K562 (cell line): ENCODE measurements at regions not wholly inside any gene's neighbourhood (a gene's known extent, or its start where the extent isn't known, plus 50 kb on each side); places are given as distances from the start of the nearest gene placed in this dataset.

ENCODE experiments used
- E2F3 ChIP-seq: fragments of 250-450 bp; sonication (Bioruptor Pico); IDR thresholded peaks from 2 replicates; pipeline ENCODE4 v1.4.0; 2020; ENCODE audit warnings: mild to moderate bottlenecking
- EP300 ChIP-seq: IDR thresholded peaks from 2 replicates; pipeline ENCODE4 v1.6.1; 2012; ENCODE audit warnings: low read length, improper control_type of control experiment
- HDAC1 ChIP-seq, 2 experiments: fragments of 450-650 bp; IDR thresholded peaks; 2 replicates each; pipeline ENCODE4 v1.6.1; 2016 to 2017; ENCODE audit warnings: inconsistent platforms in 1 of 2, mild to moderate bottlenecking in 1 of 2, moderate library complexity in 1 of 2
- HLTF ChIP-seq: fragments of 450-650 bp; IDR thresholded peaks from 2 replicates; pipeline ENCODE4 v1.6.1; 2016
- NFE2 ChIP-seq: IDR thresholded peaks from 2 replicates; pipeline ENCODE4 v1.6.1; 2014; ENCODE audit warnings: antibody characterized with exemption, low read depth
- NFIX ChIP-seq: fragments of 250-450 bp; sonication (Bioruptor Pico); IDR thresholded peaks from 2 replicates; pipeline ENCODE4 v1.4.0; 2020; ENCODE audit warnings: low read depth, mild to moderate bottlenecking, moderate library complexity
- NR4A1 ChIP-seq, 2 experiments: fragments of 250-450 bp in 1 of 2; fragments of 450-650 bp in 1 of 2; sonication (Bioruptor Pico) in 1 of 2; IDR thresholded peaks; 2 replicates each; pipeline versions ENCODE4 v1.4.0 to v1.6.1; 2016 to 2020; ENCODE audit warnings: mild to moderate bottlenecking in 2 of 2, missing compliant biosample characterization in 1 of 2, missing genetic modification characterization in 1 of 2, moderate library complexity in 1 of 2
- POLR2AphosphoS5 ChIP-seq: IDR thresholded peaks from 2 replicates; pipeline ENCODE4 v1.6.1; 2011; ENCODE audit warnings: mild to moderate bottlenecking, low read depth, low read length, moderate library complexity; ENCODE audit not compliant: control insufficient read depth, insufficient read depth
- SMC3 ChIP-seq: conservative IDR thresholded peaks from 2 replicates; pipeline ENCODE4 v1.6.1; 2011; ENCODE audit warnings: low read depth, low read length, improper control_type of control experiment; ENCODE audit not compliant: insufficient read depth
- TCFL5 ChIP-seq: fragments of 250-450 bp; sonication (Bioruptor Pico); conservative IDR thresholded peaks from 2 replicates; pipeline ENCODE4 v1.6.1; 2021; ENCODE audit warnings: mild to moderate bottlenecking, moderate library complexity, matching md5 sums
- ZNF174 ChIP-seq: fragments of 250-450 bp; sonication (Bioruptor Pico); IDR thresholded peaks from 2 replicates; pipeline ENCODE4 v1.4.0; 2020; ENCODE audit warnings: mild to moderate bottlenecking
- TF ChIP-seq, protein P1 (sequence below), 2 experiments: fragments of 450-650 bp in 1 of 2; sonication (generic) in 1 of 2; formaldehyde crosslinking in 1 of 2; IDR thresholded peaks in 1 of 2; conservative IDR thresholded peaks in 1 of 2; 2 replicates each; pipeline versions ENCODE4 v1.6.1 to v1.8.1; 2016 to 2023; ENCODE audit warnings: mild to moderate bottlenecking in 2 of 2, moderate library complexity in 2 of 2, inconsistent platforms in 1 of 2, missing genetic modification reagents in 1 of 2
- TF ChIP-seq, protein P2 (sequence below): fragments of 450-650 bp; IDR thresholded peaks from 2 replicates; pipeline ENCODE4 v1.6.1; 2017; ENCODE audit warnings: antibody characterized with exemption, mild to moderate bottlenecking
- TF ChIP-seq, protein P3 (sequence below), 2 experiments: fragments of 450-650 bp; formaldehyde crosslinking in 1 of 2; IDR thresholded peaks; 2 replicates each; pipeline versions ENCODE4 v1.4.0 to v1.6.1; 2014 to 2020; ENCODE audit warnings: mild to moderate bottlenecking in 2 of 2, borderline replicate concordance in 1 of 2, low read depth in 1 of 2

DNA sequence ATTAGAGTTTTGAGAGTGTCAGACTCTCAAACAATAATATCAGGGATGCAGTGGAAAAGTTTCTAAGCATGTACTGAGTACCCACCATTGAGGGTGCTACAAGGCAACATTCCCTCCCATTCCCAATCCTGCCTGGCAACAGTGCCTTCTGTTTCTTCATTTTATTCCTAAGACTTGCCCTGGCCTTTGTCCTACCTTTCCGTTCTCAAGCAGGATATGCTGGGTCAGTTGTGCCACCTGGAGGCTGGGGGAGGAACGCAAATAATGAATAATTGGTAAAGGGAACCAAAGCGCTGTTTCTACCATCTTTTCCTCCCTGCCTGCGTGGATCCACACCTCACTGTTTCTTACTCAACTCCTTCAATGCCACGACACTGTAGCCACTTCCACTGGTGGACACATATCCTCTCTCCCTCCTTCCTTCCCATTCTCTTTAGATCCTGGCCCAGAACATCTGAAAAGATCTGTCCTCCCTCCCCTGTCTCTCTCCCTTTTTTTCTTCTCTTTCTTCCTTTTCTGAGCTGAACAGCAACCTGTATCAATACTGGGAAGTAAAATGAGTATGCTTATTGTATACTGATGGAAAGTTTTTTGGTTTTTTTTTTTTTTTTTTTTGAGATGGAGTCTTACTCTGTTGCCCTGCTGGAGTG, 149.5 kb downstream of the C9orf152 start (continued):
- TF ChIP-seq, protein P1, sequence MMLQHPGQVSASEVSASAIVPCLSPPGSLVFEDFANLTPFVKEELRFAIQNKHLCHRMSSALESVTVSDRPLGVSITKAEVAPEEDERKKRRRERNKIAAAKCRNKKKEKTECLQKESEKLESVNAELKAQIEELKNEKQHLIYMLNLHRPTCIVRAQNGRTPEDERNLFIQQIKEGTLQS (IDR thresholded peaks at IDR 0.05): no peak
- TF ChIP-seq, protein P1 (CRISPR knock-in tag; conservative IDR thresholded peaks at IDR 0.05): no peak
- TF ChIP-seq HDAC1 (IDR thresholded peaks at IDR 0.05) (no peak), E2F3 (no peak), SMC3 (peak; percentile 49), NR4A1 (CRISPR knock-in tag; IDR thresholded peaks at IDR 0.05) (no peak), NR4A1 (tag; IDR thresholded peaks at IDR 0.05) (no peak), TCFL5 (no peak), NFIX (CRISPR knock-in tag) (no peak), HLTF (no peak), POLR2AphosphoS5 (no peak), NFE2 (no peak), ZNF174 (CRISPR knock-in tag) (no peak), EP300 (no peak)
- TF ChIP-seq, protein P2, sequence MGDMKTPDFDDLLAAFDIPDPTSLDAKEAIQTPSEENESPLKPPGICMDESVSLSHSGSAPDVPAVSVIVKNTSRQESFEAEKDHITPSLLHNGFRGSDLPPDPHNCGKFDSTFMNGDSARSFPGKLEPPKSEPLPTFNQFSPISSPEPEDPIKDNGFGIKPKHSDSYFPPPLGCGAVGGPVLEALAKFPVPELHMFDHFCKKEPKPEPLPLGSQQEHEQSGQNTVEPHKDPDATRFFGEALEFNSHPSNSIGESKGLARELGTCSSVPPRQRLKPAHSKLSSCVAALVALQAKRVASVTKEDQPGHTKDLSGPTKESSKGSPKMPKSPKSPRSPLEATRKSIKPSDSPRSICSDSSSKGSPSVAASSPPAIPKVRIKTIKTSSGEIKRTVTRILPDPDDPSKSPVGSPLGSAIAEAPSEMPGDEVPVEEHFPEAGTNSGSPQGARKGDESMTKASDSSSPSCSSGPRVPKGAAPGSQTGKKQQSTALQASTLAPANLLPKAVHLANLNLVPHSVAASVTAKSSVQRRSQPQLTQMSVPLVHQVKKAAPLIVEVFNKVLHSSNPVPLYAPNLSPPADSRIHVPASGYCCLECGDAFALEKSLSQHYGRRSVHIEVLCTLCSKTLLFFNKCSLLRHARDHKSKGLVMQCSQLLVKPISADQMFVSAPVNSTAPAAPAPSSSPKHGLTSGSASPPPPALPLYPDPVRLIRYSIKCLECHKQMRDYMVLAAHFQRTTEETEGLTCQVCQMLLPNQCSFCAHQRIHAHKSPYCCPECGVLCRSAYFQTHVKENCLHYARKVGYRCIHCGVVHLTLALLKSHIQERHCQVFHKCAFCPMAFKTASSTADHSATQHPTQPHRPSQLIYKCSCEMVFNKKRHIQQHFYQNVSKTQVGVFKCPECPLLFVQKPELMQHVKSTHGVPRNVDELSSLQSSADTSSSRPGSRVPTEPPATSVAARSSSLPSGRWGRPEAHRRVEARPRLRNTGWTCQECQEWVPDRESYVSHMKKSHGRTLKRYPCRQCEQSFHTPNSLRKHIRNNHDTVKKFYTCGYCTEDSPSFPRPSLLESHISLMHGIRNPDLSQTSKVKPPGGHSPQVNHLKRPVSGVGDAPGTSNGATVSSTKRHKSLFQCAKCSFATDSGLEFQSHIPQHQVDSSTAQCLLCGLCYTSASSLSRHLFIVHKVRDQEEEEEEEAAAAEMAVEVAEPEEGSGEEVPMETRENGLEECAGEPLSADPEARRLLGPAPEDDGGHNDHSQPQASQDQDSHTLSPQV: no peak
- TF ChIP-seq, protein P3, sequence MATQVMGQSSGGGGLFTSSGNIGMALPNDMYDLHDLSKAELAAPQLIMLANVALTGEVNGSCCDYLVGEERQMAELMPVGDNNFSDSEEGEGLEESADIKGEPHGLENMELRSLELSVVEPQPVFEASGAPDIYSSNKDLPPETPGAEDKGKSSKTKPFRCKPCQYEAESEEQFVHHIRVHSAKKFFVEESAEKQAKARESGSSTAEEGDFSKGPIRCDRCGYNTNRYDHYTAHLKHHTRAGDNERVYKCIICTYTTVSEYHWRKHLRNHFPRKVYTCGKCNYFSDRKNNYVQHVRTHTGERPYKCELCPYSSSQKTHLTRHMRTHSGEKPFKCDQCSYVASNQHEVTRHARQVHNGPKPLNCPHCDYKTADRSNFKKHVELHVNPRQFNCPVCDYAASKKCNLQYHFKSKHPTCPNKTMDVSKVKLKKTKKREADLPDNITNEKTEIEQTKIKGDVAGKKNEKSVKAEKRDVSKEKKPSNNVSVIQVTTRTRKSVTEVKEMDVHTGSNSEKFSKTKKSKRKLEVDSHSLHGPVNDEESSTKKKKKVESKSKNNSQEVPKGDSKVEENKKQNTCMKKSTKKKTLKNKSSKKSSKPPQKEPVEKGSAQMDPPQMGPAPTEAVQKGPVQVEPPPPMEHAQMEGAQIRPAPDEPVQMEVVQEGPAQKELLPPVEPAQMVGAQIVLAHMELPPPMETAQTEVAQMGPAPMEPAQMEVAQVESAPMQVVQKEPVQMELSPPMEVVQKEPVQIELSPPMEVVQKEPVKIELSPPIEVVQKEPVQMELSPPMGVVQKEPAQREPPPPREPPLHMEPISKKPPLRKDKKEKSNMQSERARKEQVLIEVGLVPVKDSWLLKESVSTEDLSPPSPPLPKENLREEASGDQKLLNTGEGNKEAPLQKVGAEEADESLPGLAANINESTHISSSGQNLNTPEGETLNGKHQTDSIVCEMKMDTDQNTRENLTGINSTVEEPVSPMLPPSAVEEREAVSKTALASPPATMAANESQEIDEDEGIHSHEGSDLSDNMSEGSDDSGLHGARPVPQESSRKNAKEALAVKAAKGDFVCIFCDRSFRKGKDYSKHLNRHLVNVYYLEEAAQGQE (IDR thresholded peaks at IDR 0.05; ENCODE audit: borderline replicate concordance): peak; percentile 27; the same call in 1 of the 2 replicates
- TF ChIP-seq, protein P3 (CRISPR knock-in tag; IDR thresholded peaks at IDR 0.05; ENCODE audit: low read depth): no peak
